RWPE1 (cell line): ENCODE measurements at regions not wholly inside any gene's neighbourhood (a gene's known extent, or its start where the extent isn't known, plus 50 kb on each side); places are given as distances from the start of the nearest gene placed in this dataset.

Experiments
- CTCF ChIA-PET: fragments of 350-600 bp; sonication (Branson Sonifier 250); formaldehyde crosslinking; extraction: SDS; loops from one replicate; lab custom pipeline; 2021; lab: Yijun Ruan, JAX
- POLR2A ChIA-PET: fragments of 400-600 bp; formaldehyde crosslinking; extraction: SDS; loops from one replicate; lab custom pipeline; 2020; ENCODE audit warnings: antibody characterized with exemption; ENCODE audit not compliant: low non-redundant PET; lab: Yijun Ruan, JAX
- DNase-seq: peaks from one replicate; pipeline ENCODE4 v3.0.0; 2012; ENCODE audit warnings: low spot score
- H3K27ac ChIP-seq: fragments of 450-650 bp; 2 replicates; pipeline ENCODE4 v1.5.1; 2017
- TF ChIP-seq, protein P1 (sequence below): fragments of 450-650 bp; conservative IDR thresholded peaks from 2 replicates; pipeline ENCODE4 v1.5.1; 2017; ENCODE audit warnings: low read depth, mild to moderate bottlenecking

DNA sequence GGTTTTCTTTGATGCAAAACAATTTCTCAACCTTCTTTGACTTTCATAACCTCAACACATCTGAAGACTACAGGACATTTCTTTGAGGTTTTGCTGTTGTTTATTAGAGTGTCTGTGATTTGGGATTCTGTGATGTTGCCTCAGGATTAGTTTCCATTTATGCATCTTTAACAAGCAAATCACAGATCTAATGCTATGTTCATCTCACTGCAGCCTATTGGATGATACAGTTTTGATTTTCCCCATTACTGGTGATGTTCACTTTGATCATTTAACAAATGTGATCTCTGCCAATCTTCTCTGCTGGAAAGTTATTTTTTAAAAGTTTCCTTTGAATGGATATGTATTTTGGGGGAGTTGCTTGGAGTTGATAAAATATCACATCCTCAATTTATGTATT is 624.9 kb upstream of the HS3ST1 start:
- TF ChIP-seq, protein P1, sequence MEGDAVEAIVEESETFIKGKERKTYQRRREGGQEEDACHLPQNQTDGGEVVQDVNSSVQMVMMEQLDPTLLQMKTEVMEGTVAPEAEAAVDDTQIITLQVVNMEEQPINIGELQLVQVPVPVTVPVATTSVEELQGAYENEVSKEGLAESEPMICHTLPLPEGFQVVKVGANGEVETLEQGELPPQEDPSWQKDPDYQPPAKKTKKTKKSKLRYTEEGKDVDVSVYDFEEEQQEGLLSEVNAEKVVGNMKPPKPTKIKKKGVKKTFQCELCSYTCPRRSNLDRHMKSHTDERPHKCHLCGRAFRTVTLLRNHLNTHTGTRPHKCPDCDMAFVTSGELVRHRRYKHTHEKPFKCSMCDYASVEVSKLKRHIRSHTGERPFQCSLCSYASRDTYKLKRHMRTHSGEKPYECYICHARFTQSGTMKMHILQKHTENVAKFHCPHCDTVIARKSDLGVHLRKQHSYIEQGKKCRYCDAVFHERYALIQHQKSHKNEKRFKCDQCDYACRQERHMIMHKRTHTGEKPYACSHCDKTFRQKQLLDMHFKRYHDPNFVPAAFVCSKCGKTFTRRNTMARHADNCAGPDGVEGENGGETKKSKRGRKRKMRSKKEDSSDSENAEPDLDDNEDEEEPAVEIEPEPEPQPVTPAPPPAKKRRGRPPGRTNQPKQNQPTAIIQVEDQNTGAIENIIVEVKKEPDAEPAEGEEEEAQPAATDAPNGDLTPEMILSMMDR, result no peak
- H3K27ac ChIP-seq, result no peak overlapping the region
- CTCF ChIA-PET, result no interaction called here
- POLR2A ChIA-PET, result no interaction called here
- no peak for DNase-seq

DNA sequence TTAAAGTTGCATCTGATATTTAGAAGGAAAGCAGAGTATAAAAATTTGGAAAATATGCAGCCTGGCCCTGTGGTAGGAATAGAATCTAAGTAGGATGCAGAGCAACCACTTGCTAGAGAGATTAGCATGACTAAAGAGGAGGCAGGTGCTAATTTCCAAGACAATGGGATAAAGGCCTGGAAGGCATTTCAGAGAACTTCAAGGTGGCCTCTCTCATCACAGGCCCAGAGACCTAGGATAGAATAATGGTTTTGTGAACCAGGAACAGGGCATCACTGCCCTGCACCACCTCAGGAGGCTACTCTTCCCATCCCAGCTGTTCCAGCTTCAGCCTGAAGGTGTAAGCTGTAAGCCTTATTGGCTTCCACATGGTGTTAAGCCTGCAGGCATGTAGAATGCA is 621.7 kb upstream of the HS3ST1 start:
- ChIA-PET POLR2A (no interaction called here), CTCF (interaction anchor here (0.6 kb wide), 1 partner anchor 173 kb away, joined by 3 read pairs; no protein-coding TSS in a partner anchor)
- DNase-seq, result no peak
- TF ChIP-seq, protein P1, result no peak
- no peak overlapping the region for H3K27ac ChIP-seq

DNA sequence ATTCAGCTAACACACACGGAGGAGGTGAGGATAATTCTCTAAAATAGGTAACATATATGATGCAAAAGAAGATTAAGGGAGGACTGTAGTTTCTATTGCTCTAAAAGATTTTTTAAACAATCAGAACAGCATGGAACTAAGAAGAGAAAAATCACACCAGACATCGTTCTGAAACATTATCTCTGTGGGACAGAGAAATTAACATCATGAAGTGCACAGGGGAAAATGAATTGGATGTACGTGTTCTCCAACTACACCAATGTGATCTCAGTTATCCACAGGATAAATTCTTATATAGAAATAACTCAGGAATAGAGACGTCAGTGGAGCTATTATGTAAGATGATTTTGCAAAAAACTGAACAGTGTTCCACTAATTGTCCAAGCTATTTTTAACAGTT is 614.1 kb upstream of the HS3ST1 start:
- ChIA-PET POLR2A (no interaction called here), CTCF (interaction anchor here (0.6 kb wide), 1 partner anchor 221 kb away, joined by 3 read pairs; no protein-coding TSS in a partner anchor)
- TF ChIP-seq, protein P1, result no peak
- no peak overlapping the region for H3K27ac ChIP-seq
- no peak for DNase-seq

DNA sequence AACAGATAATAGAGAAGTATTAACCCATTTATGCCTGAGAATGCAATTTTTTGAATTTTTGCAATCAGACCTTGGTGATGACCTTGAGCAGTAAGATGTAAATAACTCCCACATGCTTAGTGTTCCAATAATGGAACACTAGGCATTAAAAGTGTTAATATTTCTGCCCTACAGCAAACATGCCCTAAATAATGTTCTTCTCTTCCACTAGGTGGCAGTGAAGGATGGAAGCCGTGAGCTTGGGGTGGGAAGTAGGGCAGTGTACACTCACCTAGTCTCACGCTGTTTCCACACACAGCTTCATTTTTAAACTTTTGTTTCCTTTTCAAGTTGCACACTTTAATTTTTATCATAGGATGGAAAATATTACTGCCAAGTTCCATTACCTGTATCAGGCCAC is 613.1 kb upstream of the HS3ST1 start:
- ChIA-PET CTCF (no interaction called here), POLR2A (no interaction called here)
- DNase-seq, result no peak
- no peak overlapping the region for H3K27ac ChIP-seq
- TF ChIP-seq, protein P1, result no peak

DNA sequence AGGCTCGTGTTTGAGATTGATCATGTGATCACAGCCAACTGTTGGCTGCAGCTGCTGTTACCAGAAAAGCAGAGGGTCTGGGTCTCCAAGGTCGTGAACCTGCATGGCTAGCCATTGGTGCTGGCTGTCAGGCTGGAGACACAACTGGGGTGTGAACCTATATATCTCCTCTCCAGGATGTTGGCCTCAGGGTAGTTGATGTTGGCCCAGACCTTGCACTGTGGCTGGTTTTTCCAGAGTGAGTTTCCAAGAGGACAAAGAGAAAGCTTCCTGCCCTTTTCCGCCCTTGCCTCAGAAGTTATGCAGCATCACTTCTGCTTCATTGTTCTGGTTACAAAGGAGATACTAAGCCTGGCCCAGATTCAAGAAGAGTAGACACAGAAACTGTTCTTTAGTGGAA is 607.8 kb upstream of the HS3ST1 start:
- ChIA-PET CTCF (interaction anchor here (0.6 kb wide), 1 partner anchor 106 kb away, joined by 3 read pairs; no protein-coding TSS in a partner anchor), POLR2A (no interaction called here)
- H3K27ac ChIP-seq, result no peak overlapping the region
- DNase-seq, result no peak
- TF ChIP-seq, protein P1, result no peak

DNA sequence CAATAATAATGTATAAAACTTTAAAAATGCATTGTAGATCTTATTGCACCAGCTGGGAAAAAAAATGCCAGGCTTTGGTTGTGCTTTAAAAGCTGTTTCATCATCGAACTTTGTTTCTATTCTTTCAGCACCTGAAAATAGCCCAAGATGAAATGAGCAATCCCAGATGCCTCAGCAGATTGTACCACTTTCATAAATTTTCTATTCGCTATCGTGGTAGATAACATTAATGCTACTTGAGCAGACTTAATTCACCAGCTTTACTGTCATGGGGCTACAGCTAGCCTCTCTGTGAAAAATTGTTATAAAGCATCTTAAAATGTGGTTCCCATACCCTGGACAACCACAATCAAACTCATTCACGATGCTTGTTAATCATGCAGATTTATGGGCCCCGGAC is 599.6 kb upstream of the HS3ST1 start:
- no peak overlapping the region for H3K27ac ChIP-seq
- DNase-seq, result no peak
- ChIA-PET POLR2A (no interaction called here), CTCF (no interaction called here)
- TF ChIP-seq, protein P1, result no peak
